Progenitor cell of endocrine pancreas (in vitro differentiated cells): ENCODE measurements at regions not wholly inside any gene's neighbourhood (a gene's known extent, or its start where the extent isn't known, plus 50 kb on each side); places are given as distances from the start of the nearest gene placed in this dataset.
"Not testable (repeated sequence)": the region's sequence is repeated elsewhere in the genome, so short reads cannot be mapped to it uniquely, and the experiment has no call there.

Source experiments
- DNase-seq: peaks from one replicate; pipeline ENCODE4 v3.0.0; 2021; ENCODE audit warnings: low spot score; ENCODE audit not compliant: unreplicated experiment
- H3K27ac Mint-ChIP-seq: 2 replicates; pipeline ENCODE4 v1.8.0; 2021; ENCODE audit warnings: mild to moderate bottlenecking, moderate library complexity, mixed read lengths
- H3K27me3 Mint-ChIP-seq: 2 replicates; pipeline ENCODE4 v1.8.0; 2021; ENCODE audit warnings: mixed read lengths
- H3K36me3 Mint-ChIP-seq: 2 replicates; pipeline ENCODE4 v1.8.0; 2022; ENCODE audit warnings: mixed read lengths; ENCODE audit not compliant: insufficient read depth
- H3K4me1 Mint-ChIP-seq: 2 replicates; pipeline ENCODE4 v1.8.0; 2021; ENCODE audit warnings: low read depth, mixed read lengths
- H3K4me3 Mint-ChIP-seq: 2 replicates; pipeline ENCODE4 v1.8.0; 2021; ENCODE audit warnings: low read depth, mild to moderate bottlenecking, moderate library complexity, mixed read lengths
- H3K9me3 Mint-ChIP-seq: 2 replicates; pipeline ENCODE4 v1.8.0; 2021; ENCODE audit warnings: low read depth, mixed read lengths
- CTCF ChIP-seq: fragments of 200-600 bp; sonication (generic); IDR thresholded peaks from one replicate; pipeline ENCODE4 v1.5.0; 2021; ENCODE audit warnings: antibody characterized with exemption, mild to moderate bottlenecking; ENCODE audit not compliant: unreplicated experiment

DNA sequence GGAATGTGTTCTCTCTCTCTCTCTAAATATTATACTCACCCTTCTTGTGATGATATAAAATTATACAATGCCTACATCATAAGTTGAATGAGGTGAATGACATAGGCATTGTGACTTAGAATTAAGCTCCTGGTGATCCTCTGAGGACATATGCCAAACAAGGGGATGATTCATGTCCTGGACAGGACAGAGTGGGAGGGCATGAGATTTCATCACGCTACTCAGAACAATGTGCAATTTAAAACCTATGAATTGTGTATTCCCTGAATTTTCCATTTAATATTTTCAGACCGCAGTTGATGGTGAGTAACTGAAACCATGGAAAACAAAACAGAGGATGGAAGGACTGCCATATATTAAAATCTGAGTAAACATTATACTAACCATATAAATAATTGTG is 782.2 kb upstream of the NUDT12 start:
- peaks cover 5% of the 10 kb centered on the region for H3K4me1 Mint-ChIP-seq
- no peaks in the 10 kb centered on the region for H3K9me3 Mint-ChIP-seq
- no peak for DNase-seq
- no peak for TF ChIP-seq CTCF
- H3K4me3 Mint-ChIP-seq = no peak overlapping the region
- H3K36me3 Mint-ChIP-seq = no peaks in the 10 kb centered on the region
- H3K27me3 Mint-ChIP-seq = no peaks in the 10 kb centered on the region
- H3K27ac Mint-ChIP-seq = no peak overlapping the region

GRCh38 chr5:104327801-104328200 is 765.2 kb upstream of the NUDT12 start:
- no peaks in the 10 kb centered on the region for H3K27me3 Mint-ChIP-seq
- DNase-seq = no peak
- H3K4me3 Mint-ChIP-seq = no peak overlapping the region
- no peak for TF ChIP-seq CTCF
- H3K4me1 Mint-ChIP-seq = no peaks in the 10 kb centered on the region
- H3K9me3 Mint-ChIP-seq = peaks cover 5% of the 10 kb centered on the region
- no peak overlapping the region for H3K27ac Mint-ChIP-seq
- H3K36me3 Mint-ChIP-seq = no peaks in the 10 kb centered on the region

GRCh38 chr5:104326966-104327365 is 764.4 kb upstream of the NUDT12 start:
- H3K4me3 Mint-ChIP-seq = no peak overlapping the region
- DNase-seq = no peak
- no peaks in the 10 kb centered on the region for H3K27me3 Mint-ChIP-seq
- no peak overlapping the region for H3K27ac Mint-ChIP-seq
- H3K36me3 Mint-ChIP-seq = no peaks in the 10 kb centered on the region
- no peaks in the 10 kb centered on the region for H3K4me1 Mint-ChIP-seq
- TF ChIP-seq CTCF = no peak
- H3K9me3 Mint-ChIP-seq = peaks cover 2% of the 10 kb centered on the region

DNA sequence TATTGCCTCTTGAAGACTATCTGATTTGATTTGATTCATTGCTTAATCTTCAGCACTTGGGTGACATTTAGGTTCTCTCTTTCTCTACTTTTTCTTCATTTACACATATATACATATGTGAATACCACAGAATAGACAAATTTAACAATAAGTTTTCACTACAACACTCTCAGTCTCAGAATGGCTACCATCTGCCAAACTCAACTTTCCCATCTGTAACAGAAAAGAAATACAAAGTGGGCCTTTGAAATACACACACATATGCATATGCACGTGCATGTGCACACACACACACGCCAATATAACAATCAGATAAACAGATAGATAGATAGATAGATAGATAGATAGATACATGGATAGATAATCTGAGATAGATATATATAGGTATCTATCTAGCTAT is 762.8 kb upstream of the NUDT12 start:
- Mint-ChIP-seq H3K4me3 (no peak overlapping the region), H3K36me3 (no peaks in the 10 kb centered on the region), H3K27ac (no peak overlapping the region), H3K9me3 (no peaks in the 10 kb centered on the region), H3K27me3 (no peaks in the 10 kb centered on the region), H3K4me1 (no peaks in the 10 kb centered on the region)
- no peak for DNase-seq
- no peak for TF ChIP-seq CTCF

- not testable (repeated sequence) for DNase-seq, H3K9me3 Mint-ChIP-seq, H3K27me3 Mint-ChIP-seq, H3K27ac Mint-ChIP-seq, H3K36me3 Mint-ChIP-seq, H3K4me1 Mint-ChIP-seq, H3K4me3 Mint-ChIP-seq
Measured at GRCh38 chr5:104316676-104317075, 754.1 kb upstream of the NUDT12 start.

- H3K27me3 Mint-ChIP-seq = no peaks in the 10 kb centered on the region
- DNase-seq = no peak
- H3K27ac Mint-ChIP-seq = no peak overlapping the region
- H3K4me3 Mint-ChIP-seq = no peak overlapping the region
- H3K4me1 Mint-ChIP-seq = no peaks in the 10 kb centered on the region
- H3K36me3 Mint-ChIP-seq = no peaks in the 10 kb centered on the region
- no peak for TF ChIP-seq CTCF
- H3K9me3 Mint-ChIP-seq = peaks cover 2% of the 10 kb centered on the region
Measured at GRCh38 chr5:104312481-104312880, 749.9 kb upstream of the NUDT12 start.
